Neural progenitor cell (in vitro differentiated cells): ENCODE measurements at regions not wholly inside any gene's neighbourhood (a gene's known extent, or its start where the extent isn't known, plus 50 kb on each side); places are given as distances from the start of the nearest gene placed in this dataset.
A peak's percentile ranks its signal among the peaks of the same experiment; 100 is the strongest.

Experiments
- DNase-seq: peaks from one replicate; pipeline ENCODE4 v3.0.0-alpha.2; 2016; ENCODE audit warnings: low spot score
- H2AFZ ChIP-seq: fragments of 200-600 bp; sonication (generic); replicated peaks from 2 replicates; pipeline ENCODE4 v1.6.1; 2016; ENCODE audit warnings: antibody characterized with exemption
- H3F3A ChIP-seq: fragments of 200-600 bp; sonication (generic); 2 replicates; pipeline ENCODE4 v1.6.1; 2016; ENCODE audit warnings: antibody characterized with exemption, low read depth
- H3K27ac ChIP-seq: fragments of 200-600 bp; sonication (generic); 2 replicates; pipeline ENCODE4 v1.5.1; 2016; ENCODE audit warnings: mild to moderate bottlenecking
- H3K27me3 ChIP-seq: fragments of 200-600 bp; sonication (generic); 2 replicates; pipeline ENCODE4 v1.6.1; 2016; ENCODE audit warnings: mild to moderate bottlenecking, moderate library complexity
- H3K36me3 ChIP-seq: fragments of 200-600 bp; sonication (generic); 2 replicates; pipeline ENCODE4 v1.5.1; 2016
- H3K4me1 ChIP-seq: fragments of 200-600 bp; sonication (generic); 2 replicates; pipeline ENCODE4 v1.6.1; 2016; ENCODE audit warnings: mixed run types
- H3K4me2 ChIP-seq: fragments of 200-600 bp; sonication (generic); 2 replicates; pipeline ENCODE4 v1.6.1; 2016
- H3K4me3 ChIP-seq: fragments of 200-600 bp; sonication (generic); 2 replicates; pipeline ENCODE4 v1.5.1; 2016
- H3K79me2 ChIP-seq: fragments of 200-600 bp; sonication (generic); 2 replicates; pipeline ENCODE4 v1.6.1; 2016; ENCODE audit warnings: low read depth
- H3K9ac ChIP-seq: fragments of 200-600 bp; sonication (generic); 2 replicates; pipeline ENCODE4 v1.6.1; 2016
- H3K9me3 ChIP-seq: fragments of 200-600 bp; sonication (generic); 2 replicates; pipeline ENCODE4 v1.5.1; 2016; ENCODE audit warnings: low read depth
- H4K20me1 ChIP-seq: fragments of 200-600 bp; sonication (generic); 2 replicates; pipeline ENCODE4 v1.6.1; 2016; ENCODE audit warnings: low read depth
- H3K27ac Mint-ChIP-seq: 3 replicates; pipeline ENCODE4 v1.8.0; 2021; ENCODE audit warnings: mixed read lengths
- H3K27me3 Mint-ChIP-seq: 2 replicates; pipeline ENCODE4 v1.8.0; 2022; ENCODE audit warnings: low read depth, mild to moderate bottlenecking, inconsistent platforms, moderate library complexity, mixed read lengths; ENCODE audit not compliant: insufficient read depth
- H3K36me3 Mint-ChIP-seq: 3 replicates; pipeline ENCODE4 v1.8.0; 2021; ENCODE audit warnings: mixed read lengths
- H3K4me1 Mint-ChIP-seq: 3 replicates; pipeline ENCODE4 v1.8.0; 2021; ENCODE audit warnings: mixed read lengths
- H3K4me3 Mint-ChIP-seq: 3 replicates; pipeline ENCODE4 v1.8.0; 2021; ENCODE audit warnings: mild to moderate bottlenecking, moderate library complexity, mixed read lengths
- H3K9me3 Mint-ChIP-seq: 3 replicates; pipeline ENCODE4 v1.8.0; 2020; ENCODE audit warnings: mixed read lengths
- EZH2 ChIP-seq: fragments of 200-600 bp; sonication (generic); IDR thresholded peaks from 2 replicates; pipeline ENCODE4 v1.6.1; 2017; ENCODE audit warnings: antibody characterized with exemption, mild to moderate bottlenecking, moderate library complexity
- EZH2phosphoT487 ChIP-seq: fragments of 200-600 bp; sonication (generic); IDR thresholded peaks from 2 replicates; pipeline ENCODE4 v1.6.1; 2017; ENCODE audit warnings: antibody characterized with exemption
- TF ChIP-seq, protein P1 (sequence below): fragments of 200-600 bp; sonication (generic); IDR thresholded peaks from 2 replicates; pipeline ENCODE4 v1.5.1; 2017; ENCODE audit warnings: antibody characterized with exemption, mild to moderate bottlenecking

DNA sequence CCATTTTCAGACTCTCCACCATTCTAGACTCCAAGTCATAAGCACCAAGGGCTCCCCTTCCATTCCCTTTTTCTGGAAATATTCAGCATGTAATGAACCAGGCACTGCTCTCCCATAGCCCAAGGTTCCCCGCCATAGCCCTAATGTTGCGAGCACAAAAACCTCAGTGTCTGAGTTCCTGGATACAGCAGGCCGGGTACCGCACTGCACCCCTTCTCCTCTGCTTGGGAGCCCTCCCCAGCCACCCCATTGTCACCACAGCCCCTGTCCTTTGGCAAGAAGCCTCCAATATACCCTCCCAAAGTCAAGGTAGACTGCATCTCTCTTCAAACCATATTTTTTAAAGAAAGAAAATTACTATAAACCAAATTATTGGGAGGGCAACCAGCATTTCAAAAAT lies 1341.1 kb downstream of the BRD1 start:
- Histone ChIP-seq H3K9me3 (no peaks in the 10 kb centered on the region), H3K36me3 (no peaks in the 10 kb centered on the region), H3K27ac (no peak overlapping the region), H3K27me3 (peaks cover 31% of the 10 kb centered on the region), H3F3A (peaks cover 20% of the 10 kb centered on the region), H2AFZ (no peak overlapping the region), H3K79me2 (peaks cover 2% of the 10 kb centered on the region), H3K4me2 (no peak overlapping the region), H3K9ac (no peak overlapping the region), H4K20me1 (peaks cover 17% of the 10 kb centered on the region), H3K4me1 (peaks cover 6% of the 10 kb centered on the region), H3K4me3 (no peak overlapping the region)
- Mint-ChIP-seq H3K36me3 (no peaks in the 10 kb centered on the region), H3K9me3 (no peaks in the 10 kb centered on the region), H3K4me3 (peak overlapping the region; percentile 46), H3K27ac (peak overlapping the region; percentile 45), H3K4me1 (peaks cover 28% of the 10 kb centered on the region), H3K27me3 (peaks cover 23% of the 10 kb centered on the region)
- DNase-seq = no peak
- TF ChIP-seq EZH2 = no peak
- TF ChIP-seq, protein P1, sequence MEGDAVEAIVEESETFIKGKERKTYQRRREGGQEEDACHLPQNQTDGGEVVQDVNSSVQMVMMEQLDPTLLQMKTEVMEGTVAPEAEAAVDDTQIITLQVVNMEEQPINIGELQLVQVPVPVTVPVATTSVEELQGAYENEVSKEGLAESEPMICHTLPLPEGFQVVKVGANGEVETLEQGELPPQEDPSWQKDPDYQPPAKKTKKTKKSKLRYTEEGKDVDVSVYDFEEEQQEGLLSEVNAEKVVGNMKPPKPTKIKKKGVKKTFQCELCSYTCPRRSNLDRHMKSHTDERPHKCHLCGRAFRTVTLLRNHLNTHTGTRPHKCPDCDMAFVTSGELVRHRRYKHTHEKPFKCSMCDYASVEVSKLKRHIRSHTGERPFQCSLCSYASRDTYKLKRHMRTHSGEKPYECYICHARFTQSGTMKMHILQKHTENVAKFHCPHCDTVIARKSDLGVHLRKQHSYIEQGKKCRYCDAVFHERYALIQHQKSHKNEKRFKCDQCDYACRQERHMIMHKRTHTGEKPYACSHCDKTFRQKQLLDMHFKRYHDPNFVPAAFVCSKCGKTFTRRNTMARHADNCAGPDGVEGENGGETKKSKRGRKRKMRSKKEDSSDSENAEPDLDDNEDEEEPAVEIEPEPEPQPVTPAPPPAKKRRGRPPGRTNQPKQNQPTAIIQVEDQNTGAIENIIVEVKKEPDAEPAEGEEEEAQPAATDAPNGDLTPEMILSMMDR = no peak
- no peak for TF ChIP-seq EZH2phosphoT487

DNA sequence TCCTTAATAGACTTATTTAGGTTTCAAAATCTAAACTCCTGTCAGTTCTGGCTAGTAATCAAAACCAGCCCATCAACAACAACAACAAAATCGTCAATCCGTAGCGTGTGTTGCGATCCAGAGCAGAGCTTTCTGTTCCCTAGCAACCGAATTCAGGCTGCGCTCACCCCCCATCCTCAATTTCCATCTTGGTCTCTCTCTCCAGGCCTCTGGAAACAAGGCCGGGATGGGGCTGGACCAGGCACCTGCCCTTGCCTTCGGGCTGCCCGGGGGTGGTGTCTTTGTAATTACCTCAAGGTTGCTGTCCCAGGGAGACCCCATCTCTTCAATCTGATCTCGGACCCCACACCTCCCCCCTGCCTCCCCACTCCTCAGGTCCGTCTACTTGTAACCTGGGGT lies 1341.5 kb downstream of the BRD1 start:
- Histone ChIP-seq H3K4me2 (no peak overlapping the region), H3K27ac (no peak overlapping the region), H4K20me1 (peaks cover 13% of the 10 kb centered on the region), H3K4me3 (no peak overlapping the region), H3K9ac (no peak overlapping the region), H3K9me3 (no peaks in the 10 kb centered on the region), H3F3A (peaks cover 20% of the 10 kb centered on the region), H3K36me3 (no peaks in the 10 kb centered on the region), H3K27me3 (peaks cover 27% of the 10 kb centered on the region), H3K79me2 (no peaks in the 10 kb centered on the region), H3K4me1 (peaks cover 2% of the 10 kb centered on the region), H2AFZ (no peak overlapping the region)
- Mint-ChIP-seq H3K27ac (no peak overlapping the region), H3K4me1 (peaks cover 25% of the 10 kb centered on the region), H3K9me3 (no peaks in the 10 kb centered on the region), H3K36me3 (no peaks in the 10 kb centered on the region), H3K27me3 (peaks cover 19% of the 10 kb centered on the region), H3K4me3 (no peak overlapping the region)
- TF ChIP-seq, protein P1 = no peak
- TF ChIP-seq EZH2phosphoT487 (no peak), EZH2 (no peak)
- no peak for DNase-seq

DNA sequence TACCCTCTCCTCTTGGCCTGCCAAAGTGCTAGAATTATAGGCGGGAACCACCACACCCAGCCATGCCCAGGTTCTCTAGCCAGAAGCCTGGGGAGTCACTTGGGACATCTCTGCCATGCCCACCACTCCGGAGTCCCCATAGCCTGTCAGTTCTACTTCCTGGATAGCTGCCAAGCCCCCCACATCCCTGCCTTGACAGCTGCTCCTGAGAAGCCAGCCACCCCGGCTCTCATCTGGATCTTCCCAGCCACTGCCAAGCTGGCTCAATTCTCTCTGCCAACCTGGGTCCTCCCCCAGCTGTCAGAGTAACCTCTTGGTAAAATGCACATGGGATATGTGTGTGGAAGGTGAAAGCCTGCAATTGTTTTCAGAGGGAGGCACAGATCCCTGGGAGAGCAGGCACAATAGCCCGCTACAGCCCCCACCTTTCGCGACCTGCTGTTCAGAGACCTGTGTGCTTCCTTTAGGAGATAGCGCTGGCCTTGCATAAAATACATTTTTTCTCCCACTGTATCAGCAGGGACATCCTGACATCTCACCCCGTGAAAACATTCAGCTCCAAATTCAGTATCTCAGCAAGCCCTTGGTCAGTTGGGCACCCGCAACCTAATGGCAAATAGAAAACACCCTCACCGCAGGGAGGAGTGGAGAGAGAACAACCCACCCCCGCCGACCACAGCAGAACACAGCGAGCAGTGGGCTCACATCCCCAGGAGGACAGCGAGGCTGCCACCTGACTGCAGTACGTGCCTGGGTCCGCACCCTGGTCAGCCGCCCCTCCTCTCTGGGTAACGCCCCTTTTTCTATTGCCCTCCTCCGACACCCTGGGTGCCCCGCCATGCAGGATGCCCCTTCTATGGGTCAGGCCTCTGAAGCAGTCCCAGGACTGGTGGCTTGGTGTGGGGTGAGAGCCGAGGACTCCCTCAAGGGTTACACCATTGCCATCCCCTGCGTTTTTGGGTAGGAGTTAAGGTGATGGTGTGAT lies 1342.2 kb downstream of the BRD1 start:
- DNase-seq = no peak
- peaks cover 24% of the 10 kb centered on the region for H3K4me1 Mint-ChIP-seq
- H3K9me3 Mint-ChIP-seq = no peaks in the 10 kb centered on the region
- no peak overlapping the region for H2AFZ ChIP-seq
- no peak overlapping the region for H3K4me2 ChIP-seq
- H3K9me3 ChIP-seq = no peaks in the 10 kb centered on the region
- peaks cover 20% of the 10 kb centered on the region for H3K27me3 ChIP-seq
- no peaks in the 10 kb centered on the region for H3K36me3 Mint-ChIP-seq
- no peak overlapping the region for H3K4me3 Mint-ChIP-seq
- H3K27me3 Mint-ChIP-seq = peaks cover 22% of the 10 kb centered on the region
- no peak overlapping the region for H3K27ac ChIP-seq
- peaks cover 10% of the 10 kb centered on the region for H4K20me1 ChIP-seq
- H3F3A ChIP-seq = peaks cover 20% of the 10 kb centered on the region
- no peaks in the 10 kb centered on the region for H3K36me3 ChIP-seq
- no peak overlapping the region for H3K27ac Mint-ChIP-seq
- no peaks in the 10 kb centered on the region for H3K79me2 ChIP-seq
- TF ChIP-seq EZH2 (no peak), EZH2phosphoT487 (no peak)
- TF ChIP-seq, protein P1 = no peak
- no peak overlapping the region for H3K4me3 ChIP-seq
- no peak overlapping the region for H3K9ac ChIP-seq
- no peaks in the 10 kb centered on the region for H3K4me1 ChIP-seq
